ENCODE measurements at regions not wholly inside any gene's neighbourhood (a gene's known extent, or its start where the extent isn't known, plus 50 kb on each side); places are given as distances from the start of the nearest gene placed in this dataset.
"Not testable (repeated sequence)": the region's sequence is repeated elsewhere in the genome, so short reads cannot be mapped to it uniquely, and the experiment has no call there.

GRCh38 chr13:30520571-30520970 lies 54.8 kb upstream of the HMGB1 start:
- DNase-seq = peak; percentile 67

- DNase-seq = no peak
Observed at GRCh38 chr13:30523211-30523610, 57.5 kb upstream of the HMGB1 start.

GRCh38 chr13:30523817-30524216 lies 58.1 kb upstream of the HMGB1 start:
- not testable (repeated sequence) for DNase-seq

- DNase-seq = not testable (repeated sequence)
Observed at GRCh38 chr13:30525212-30525611, 59.5 kb upstream of the HMGB1 start.

- DNase-seq = peak; percentile 10
Observed at GRCh38 chr13:30526612-30527495, 61.1 kb upstream of the HMGB1 start.

GRCh38 chr13:30529085-30529834 lies 63.5 kb upstream of the HMGB1 start:
- peak; percentile 9 for DNase-seq

- DNase-seq = no peak
Observed at GRCh38 chr13:30535046-30535445, 69.3 kb upstream of the HMGB1 start.

GRCh38 chr13:30545320-30545719 lies 72.4 kb upstream of the USPL1 start:
- no peak for DNase-seq

- DNase-seq = not testable (repeated sequence)
Observed at GRCh38 chr13:30548046-30548445, 69.7 kb upstream of the USPL1 start.

GRCh38 chr13:30551189-30551588 lies 66.5 kb upstream of the USPL1 start:
- peak; percentile 31 for DNase-seq

- DNase-seq = no peak
Observed at GRCh38 chr13:30552567-30552966, 65.2 kb upstream of the USPL1 start.

GRCh38 chr13:30559274-30559673 lies 58.4 kb upstream of the USPL1 start:
- no peak for DNase-seq

- DNase-seq = no peak
Observed at GRCh38 chr13:30560212-30560611, 57.5 kb upstream of the USPL1 start.

- peak; percentile 80 for DNase-seq
Observed at GRCh38 chr13:30561511-30561910, 56.2 kb upstream of the USPL1 start.

- DNase-seq = no peak
Observed at GRCh38 chr13:30564489-30564888, 53.2 kb upstream of the USPL1 start.

- DNase-seq = no peak
Observed at GRCh38 chr13:30565658-30566057, 52.1 kb upstream of the USPL1 start.

GRCh38 chr13:30567072-30567471 lies 50.6 kb upstream of the USPL1 start:
- no peak for DNase-seq
